ENCODE measurements at regions not wholly inside any gene's neighbourhood (a gene's known extent, or its start where the extent isn't known, plus 50 kb on each side); places are given as distances from the start of the nearest gene placed in this dataset.

DNA sequence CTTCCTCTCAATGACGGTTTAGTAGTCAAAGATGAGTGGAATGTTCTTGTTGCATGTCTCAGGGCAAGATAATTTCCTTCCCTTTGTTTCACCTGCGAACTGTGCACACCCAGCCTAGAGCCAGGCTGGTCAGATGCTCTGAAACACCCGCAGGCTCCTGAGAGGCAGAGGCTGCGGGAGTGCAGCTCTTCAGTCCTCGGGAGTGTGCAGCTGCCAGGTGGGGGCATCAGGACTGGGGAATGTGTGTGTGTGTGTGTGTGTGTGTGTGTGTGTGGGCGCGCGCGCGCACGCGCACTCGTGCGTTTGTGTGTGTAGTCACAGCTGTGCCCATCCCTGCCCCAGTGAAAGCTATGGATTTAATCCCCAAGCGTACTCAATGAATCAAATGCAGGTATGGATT is 136.2 kb upstream of the NTM start:
- 87% methylated on average over 15 of the region's 15 CpGs for WGBS, 2 donors
- H3K4me1 ChIP-seq = no peaks in the 10 kb centered on the region
- H3K4me3 ChIP-seq = no peak overlapping the region
- intact Hi-C loops (cut with DNase I) = no loop called here
- ATAC-seq (no peak), DNase-seq (no peak)
- TF ChIP-seq, protein P1, sequence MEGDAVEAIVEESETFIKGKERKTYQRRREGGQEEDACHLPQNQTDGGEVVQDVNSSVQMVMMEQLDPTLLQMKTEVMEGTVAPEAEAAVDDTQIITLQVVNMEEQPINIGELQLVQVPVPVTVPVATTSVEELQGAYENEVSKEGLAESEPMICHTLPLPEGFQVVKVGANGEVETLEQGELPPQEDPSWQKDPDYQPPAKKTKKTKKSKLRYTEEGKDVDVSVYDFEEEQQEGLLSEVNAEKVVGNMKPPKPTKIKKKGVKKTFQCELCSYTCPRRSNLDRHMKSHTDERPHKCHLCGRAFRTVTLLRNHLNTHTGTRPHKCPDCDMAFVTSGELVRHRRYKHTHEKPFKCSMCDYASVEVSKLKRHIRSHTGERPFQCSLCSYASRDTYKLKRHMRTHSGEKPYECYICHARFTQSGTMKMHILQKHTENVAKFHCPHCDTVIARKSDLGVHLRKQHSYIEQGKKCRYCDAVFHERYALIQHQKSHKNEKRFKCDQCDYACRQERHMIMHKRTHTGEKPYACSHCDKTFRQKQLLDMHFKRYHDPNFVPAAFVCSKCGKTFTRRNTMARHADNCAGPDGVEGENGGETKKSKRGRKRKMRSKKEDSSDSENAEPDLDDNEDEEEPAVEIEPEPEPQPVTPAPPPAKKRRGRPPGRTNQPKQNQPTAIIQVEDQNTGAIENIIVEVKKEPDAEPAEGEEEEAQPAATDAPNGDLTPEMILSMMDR (IDR thresholded peaks at IDR 0.05) = no peak
- no peaks in the 10 kb centered on the region for H3K9me3 ChIP-seq
- peaks cover 0 to 26% (median 0%) of the 10 kb centered on the region in 7 donors for H3K27me3 ChIP-seq
- no peak overlapping the region for H3K27ac ChIP-seq
- no peaks in the 10 kb centered on the region for H3K36me3 ChIP-seq

DNA sequence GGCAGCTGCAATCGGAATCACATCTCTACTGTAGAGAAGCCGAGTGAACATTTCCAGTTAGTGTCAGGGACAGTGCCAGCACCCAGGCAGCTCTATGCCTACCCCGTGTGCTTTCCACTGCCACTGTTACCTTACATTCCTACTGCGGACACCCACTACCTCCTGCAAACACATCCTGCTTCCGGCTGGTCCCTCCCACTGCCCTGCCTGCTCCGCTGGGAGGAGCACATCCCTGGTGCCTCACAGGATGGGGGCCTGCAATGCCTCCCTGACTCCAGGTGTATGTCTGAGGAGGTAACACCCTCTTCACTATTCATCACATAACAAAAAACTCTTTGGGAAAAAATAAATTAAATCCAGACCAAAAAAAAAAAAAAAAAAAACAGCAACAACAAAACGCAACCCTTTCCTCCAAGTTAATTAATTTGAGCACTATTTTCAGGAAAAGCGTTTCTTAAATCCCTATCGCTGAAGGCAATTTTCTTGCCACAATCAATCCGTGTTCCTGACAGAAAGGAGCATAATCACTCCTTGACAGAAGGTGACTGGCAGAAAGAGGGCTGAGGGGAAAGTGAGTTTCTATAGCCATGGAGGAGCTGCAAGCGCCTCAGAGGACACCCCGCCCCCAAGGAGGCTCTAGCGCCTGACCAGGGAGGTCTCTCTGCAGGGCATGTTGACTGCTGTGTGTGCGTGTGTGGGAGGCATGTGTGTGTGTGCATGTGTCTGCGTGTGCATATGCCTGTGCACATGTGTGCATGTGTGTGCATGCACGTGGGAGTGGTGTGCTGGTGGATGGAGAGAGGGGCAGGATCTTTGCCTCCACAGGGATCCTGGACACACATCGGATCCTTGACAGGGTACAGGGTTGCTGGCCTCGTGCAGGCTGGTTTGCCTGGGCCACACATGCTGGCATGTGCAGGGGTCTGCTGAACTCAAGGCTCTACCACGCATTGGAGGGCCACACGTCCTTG is 134.8 kb upstream of the NTM start:
- TF ChIP-seq, protein P1 (IDR thresholded peaks at IDR 0.05) = no peak

DNA sequence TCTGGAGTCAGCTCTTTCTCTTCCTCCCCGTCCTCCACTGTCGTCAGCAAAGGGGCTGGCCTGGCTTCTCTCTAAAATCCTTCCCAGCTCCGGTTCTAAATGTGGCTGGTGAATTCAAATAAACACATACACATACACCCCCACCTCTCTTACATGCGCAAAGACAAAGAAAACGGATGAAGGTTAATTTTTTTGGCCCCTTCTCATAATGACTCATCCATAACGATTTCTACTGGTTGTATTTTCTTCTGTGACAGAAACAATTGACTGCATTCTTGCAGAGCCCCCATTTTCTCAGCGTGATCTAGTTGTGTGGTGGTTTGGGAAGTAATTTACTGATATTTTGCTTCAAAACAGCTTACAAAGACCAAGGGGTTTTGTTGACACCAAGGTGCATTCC is 130.0 kb upstream of the NTM start:
- Histone ChIP-seq H3K36me3 (no peaks in the 10 kb centered on the region), H3K4me1 (no peaks in the 10 kb centered on the region), H3K27me3 (peaks cover 0 to 47% (median 9%) of the 10 kb centered on the region in 7 donors), H3K9me3 (no peaks in the 10 kb centered on the region), H3K27ac (no peak overlapping the region), H3K4me3 (no peak overlapping the region)
- TF ChIP-seq, protein P1 (IDR thresholded peaks at IDR 0.05) = no peak
- ATAC-seq = no peak
- DNase-seq = no peak
- WGBS, 2 donors = 71 to 72% methylated on average over 7 of the region's 7 CpGs
- intact Hi-C loops (cut with DNase I) = loop anchor here in 8 of 10 donors (10.0 kb wide), 3 partner anchors 264 to 434 kb away; no protein-coding TSS in a partner anchor

More for the DNA sequence above, 134.8 kb upstream of the NTM start:
- Histone ChIP-seq H3K27me3 (peaks cover 0 to 26% (median 0%) of the 10 kb centered on the region in 7 donors), H3K4me3 (no peak overlapping the region), H3K9me3 (no peaks in the 10 kb centered on the region), H3K4me1 (no peaks in the 10 kb centered on the region), H3K27ac (no peak overlapping the region), H3K36me3 (no peaks in the 10 kb centered on the region)
- intact Hi-C loops (cut with DNase I) = no loop called here
- DNase-seq (no peak), ATAC-seq (no peak)
- 70 to 71% methylated on average over 20 of the region's 20 CpGs for WGBS, 2 donors

DNA sequence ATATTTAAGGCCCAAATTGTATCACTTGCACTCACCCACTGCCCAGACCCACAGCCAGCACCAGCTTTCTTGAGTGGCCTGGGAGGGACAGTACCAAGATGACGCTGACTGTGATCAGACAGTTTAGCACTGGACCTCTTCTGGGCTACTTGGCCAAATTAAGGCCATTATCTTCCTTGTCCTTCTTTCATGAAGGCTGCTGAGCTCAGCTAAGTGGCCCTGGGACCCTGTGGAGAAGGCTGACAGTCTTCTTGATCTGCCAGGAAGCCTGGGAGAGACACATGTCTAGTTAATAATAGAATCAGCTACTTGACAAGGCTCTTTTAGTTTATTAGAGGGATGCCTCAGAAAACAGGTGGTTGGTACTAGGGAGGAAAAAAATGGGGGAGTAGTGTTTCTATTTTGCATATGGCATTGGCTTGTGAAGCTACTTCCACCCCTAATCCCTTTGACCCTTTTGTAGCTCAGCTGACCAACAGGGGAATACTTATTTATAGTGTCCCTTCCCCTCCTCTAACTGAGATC is 127.9 kb upstream of the NTM start:
- ATAC-seq (no peak), DNase-seq (no peak)
- intact Hi-C loops (cut with DNase I) = loop anchor here in 8 of 10 donors (10.0 kb wide), 3 partner anchors 262 to 432 kb away; no protein-coding TSS in a partner anchor
- Histone ChIP-seq H3K4me3 (no peak overlapping the region), H3K36me3 (no peaks in the 10 kb centered on the region), H3K27ac (no peak overlapping the region), H3K4me1 (no peaks in the 10 kb centered on the region), H3K9me3 (no peaks in the 10 kb centered on the region), H3K27me3 (peaks cover 0 to 50% (median 23%) of the 10 kb centered on the region in 7 donors)
- 79 to 88% methylated on average over 1 of the region's 1 CpG for WGBS, 2 donors
- TF ChIP-seq, protein P1 (IDR thresholded peaks at IDR 0.05) = no peak

Data from heart right ventricle (tissue), 16 donors.